ENCODE measurements at regions not wholly inside any gene's neighbourhood (a gene's known extent, or its start where the extent isn't known, plus 50 kb on each side); places are given as distances from the start of the nearest gene placed in this dataset.
"Not testable (repeated sequence)": the region's sequence is repeated elsewhere in the genome, so short reads cannot be mapped to it uniquely, and the experiment has no call there.

DNA sequence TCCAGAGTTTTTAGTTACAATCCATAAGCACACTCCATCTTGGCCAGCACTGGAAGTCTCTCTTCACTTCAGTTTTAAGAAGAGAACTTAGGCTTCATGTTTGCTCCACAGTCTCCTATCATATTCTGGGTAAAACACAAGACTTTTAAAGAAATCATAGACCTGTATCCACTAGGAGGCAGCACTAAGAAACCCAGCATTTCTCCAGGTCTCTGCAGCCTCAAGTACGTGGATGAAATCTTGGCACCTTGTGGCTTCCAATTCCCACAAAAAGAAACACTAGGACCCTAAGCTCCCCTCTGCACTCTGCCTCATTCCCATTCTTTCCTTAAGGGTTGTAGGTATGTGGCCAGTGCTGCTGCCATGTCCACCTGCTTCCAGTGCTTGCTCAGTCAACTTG, 367.3 kb upstream of the CASK start:
- intact Hi-C loops (cut with DNase I, micrococcal nuclease): no loop called here

DNA sequence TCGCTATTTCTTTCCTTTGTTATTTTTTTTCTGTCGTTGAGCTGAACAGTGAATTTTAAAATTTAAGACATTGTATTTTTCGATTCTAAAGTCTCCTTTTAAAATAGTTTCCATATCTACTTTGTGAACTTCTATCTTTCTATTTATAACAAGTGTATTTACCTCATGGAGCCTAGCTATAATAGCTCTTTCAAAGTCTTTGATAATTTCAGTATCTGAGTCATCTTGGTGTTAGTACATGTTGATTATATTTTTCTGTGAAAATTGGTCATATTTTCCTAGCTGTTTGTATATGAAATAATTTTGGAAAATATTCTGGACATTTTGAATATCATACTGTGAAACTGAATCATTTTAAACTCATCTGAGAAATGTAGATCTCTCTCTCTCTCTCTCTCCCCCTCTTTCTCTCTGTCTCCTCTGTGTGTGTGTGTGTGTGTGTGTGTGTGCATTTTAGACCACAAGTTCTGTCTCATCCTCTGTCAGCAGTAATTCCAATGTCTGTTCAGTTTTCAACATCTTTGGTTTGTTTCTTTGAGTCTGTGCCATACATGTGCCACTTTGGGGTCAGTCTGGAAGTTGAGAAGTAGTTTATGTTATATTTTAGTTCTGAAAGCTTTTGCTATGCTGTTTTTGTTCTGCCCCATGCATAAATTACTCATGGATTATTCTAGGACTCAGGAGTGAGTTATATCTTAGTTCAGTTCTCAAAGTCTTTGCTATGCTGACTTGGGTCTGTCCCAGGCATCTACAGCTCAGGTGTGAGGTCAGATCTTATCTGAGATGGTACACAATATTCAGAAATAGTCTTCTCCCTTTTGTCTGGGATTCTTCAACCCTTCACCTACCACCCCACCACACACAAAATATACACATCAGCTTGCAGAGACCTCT, 366.4 kb upstream of the CASK start:
- Mint-ChIP-seq H3K36me3 (ENCODE audit: low read depth) (no peaks in the 10 kb centered on the region), H3K27me3 (no peaks in the 10 kb centered on the region), H3K4me3 (no peak overlapping the region), H3K4me1 (ENCODE audit: low read depth) (peaks cover 9% of the 10 kb centered on the region), H3K9me3 (no peaks in the 10 kb centered on the region), H3K27ac (no peak overlapping the region)
- Histone ChIP-seq H3K4me3 (ENCODE audit: low read length) (no peak overlapping the region), H3K27ac (ENCODE audit: low read depth in 1 of 2, low read length in 2 of 2) (no peak overlapping the region), H3K27me3 (ENCODE audit: control insufficient read depth in 1 of 2, insufficient read depth in 2 of 2, low read length in 2 of 2) (no peaks in the 10 kb centered on the region), H3K9me3 (ENCODE audit: control insufficient read depth in 1 of 2, insufficient read depth in 1 of 2, low read length in 2 of 2) (no peaks in the 10 kb centered on the region), H3K36me3 (ENCODE audit: insufficient read depth, low read length) (no peaks in the 10 kb centered on the region), H3K4me1 (ENCODE audit: insufficient read depth, low read length) (no peaks in the 10 kb centered on the region)
- CTCF ChIA-PET: no interaction called here
- intact Hi-C loops (cut with DNase I, micrococcal nuclease): no loop called here
- no peak for ATAC-seq (ENCODE audit: poor library complexity)
- POLR2A ChIA-PET: no interaction called here
- TF ChIP-seq, protein P1, sequence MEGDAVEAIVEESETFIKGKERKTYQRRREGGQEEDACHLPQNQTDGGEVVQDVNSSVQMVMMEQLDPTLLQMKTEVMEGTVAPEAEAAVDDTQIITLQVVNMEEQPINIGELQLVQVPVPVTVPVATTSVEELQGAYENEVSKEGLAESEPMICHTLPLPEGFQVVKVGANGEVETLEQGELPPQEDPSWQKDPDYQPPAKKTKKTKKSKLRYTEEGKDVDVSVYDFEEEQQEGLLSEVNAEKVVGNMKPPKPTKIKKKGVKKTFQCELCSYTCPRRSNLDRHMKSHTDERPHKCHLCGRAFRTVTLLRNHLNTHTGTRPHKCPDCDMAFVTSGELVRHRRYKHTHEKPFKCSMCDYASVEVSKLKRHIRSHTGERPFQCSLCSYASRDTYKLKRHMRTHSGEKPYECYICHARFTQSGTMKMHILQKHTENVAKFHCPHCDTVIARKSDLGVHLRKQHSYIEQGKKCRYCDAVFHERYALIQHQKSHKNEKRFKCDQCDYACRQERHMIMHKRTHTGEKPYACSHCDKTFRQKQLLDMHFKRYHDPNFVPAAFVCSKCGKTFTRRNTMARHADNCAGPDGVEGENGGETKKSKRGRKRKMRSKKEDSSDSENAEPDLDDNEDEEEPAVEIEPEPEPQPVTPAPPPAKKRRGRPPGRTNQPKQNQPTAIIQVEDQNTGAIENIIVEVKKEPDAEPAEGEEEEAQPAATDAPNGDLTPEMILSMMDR (IDR thresholded peaks at IDR 0.05): no peak
- peak in 1 of 14 experiments; percentile 0 for DNase-seq

More for the DNA sequence above, 367.3 kb upstream of the CASK start:
- no peaks in the 10 kb centered on the region for H3K4me1 ChIP-seq (ENCODE audit: insufficient read depth, low read length)
- H3K9me3 ChIP-seq (ENCODE audit: control insufficient read depth in 1 of 2, insufficient read depth in 1 of 2, low read length in 2 of 2): no peaks in the 10 kb centered on the region
- Mint-ChIP-seq H3K9me3 (no peaks in the 10 kb centered on the region), H3K36me3 (ENCODE audit: low read depth) (no peaks in the 10 kb centered on the region), H3K4me1 (ENCODE audit: low read depth) (peaks cover 9% of the 10 kb centered on the region), H3K27me3 (no peaks in the 10 kb centered on the region), H3K27ac (no peak overlapping the region), H3K4me3 (no peak overlapping the region)
- POLR2A ChIA-PET: no interaction called here
- H3K36me3 ChIP-seq (ENCODE audit: insufficient read depth, low read length): no peaks in the 10 kb centered on the region
- H3K4me3 ChIP-seq (ENCODE audit: low read length): no peak overlapping the region
- CTCF ChIA-PET: no interaction called here
- TF ChIP-seq, protein P1 (IDR thresholded peaks at IDR 0.05): no peak
- H3K27ac ChIP-seq (ENCODE audit: low read depth in 1 of 2, low read length in 2 of 2): no peak overlapping the region
- H3K27me3 ChIP-seq (ENCODE audit: control insufficient read depth in 1 of 2, insufficient read depth in 2 of 2, low read length in 2 of 2): no peaks in the 10 kb centered on the region
- peak in 2 of 14 experiments; percentile 9 to 11 for DNase-seq
- no peak for ATAC-seq (ENCODE audit: poor library complexity)

DNA sequence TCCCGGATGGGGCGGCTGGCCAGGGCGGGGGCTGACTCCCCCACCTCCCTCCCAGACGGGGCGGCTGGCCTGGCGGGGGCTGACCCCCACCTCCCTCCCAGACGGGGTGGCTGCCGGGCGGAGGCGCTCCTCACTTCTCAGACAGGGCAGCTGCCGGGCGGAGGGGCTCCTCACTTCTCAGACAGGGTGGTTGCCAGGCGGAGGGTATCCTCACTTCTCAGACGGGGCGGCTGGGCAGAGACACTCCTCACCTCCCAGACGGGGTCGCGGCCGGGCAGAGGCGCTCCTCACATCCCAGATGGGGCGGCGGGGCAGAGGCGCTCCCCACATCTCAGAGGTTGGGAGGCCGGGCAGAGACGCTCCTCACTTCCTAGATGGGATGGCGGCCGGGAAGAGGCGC, 362.3 kb upstream of the CASK start:
- POLR2A ChIA-PET; H3K27ac ChIP-seq (ENCODE audit: low read depth in 1 of 2, low read length in 2 of 2); DNase-seq; H3K36me3 Mint-ChIP-seq (ENCODE audit: low read depth); H3K4me3 Mint-ChIP-seq; H3K27ac Mint-ChIP-seq; CTCF ChIA-PET; H3K4me1 ChIP-seq (ENCODE audit: insufficient read depth, low read length); H3K27me3 Mint-ChIP-seq; H3K9me3 ChIP-seq (ENCODE audit: control insufficient read depth in 1 of 2, insufficient read depth in 1 of 2, low read length in 2 of 2); H3K4me3 ChIP-seq (ENCODE audit: low read length); ATAC-seq (ENCODE audit: poor library complexity); H3K27me3 ChIP-seq (ENCODE audit: control insufficient read depth in 1 of 2, insufficient read depth in 2 of 2, low read length in 2 of 2); H3K36me3 ChIP-seq (ENCODE audit: insufficient read depth, low read length); intact Hi-C loops (cut with DNase I, micrococcal nuclease); H3K4me1 Mint-ChIP-seq (ENCODE audit: low read depth); H3K9me3 Mint-ChIP-seq: not testable (repeated sequence)

Data from CD4-positive, alpha-beta T cell (primary cell).